ENCODE measurements at regions not wholly inside any gene's neighbourhood (a gene's known extent, or its start where the extent isn't known, plus 50 kb on each side); places are given as distances from the start of the nearest gene placed in this dataset.

GRCh38 chr11:32039149-32039548 is 51.7 kb upstream of the RCN1 start:
- no peak overlapping the region for H3K4me2 ChIP-seq (ENCODE audit: control insufficient read depth, extremely low read depth, insufficient read depth, low read depth, low read length)
- H3K79me2 ChIP-seq (ENCODE audit: control insufficient read depth, insufficient read depth, low read length) = no peaks in the 10 kb centered on the region
- H3K27me3 ChIP-seq (ENCODE audit: control insufficient read depth, extremely low read depth, insufficient read depth, low read length) = no peaks in the 10 kb centered on the region
- no peak overlapping the region for H3K4me3 ChIP-seq (ENCODE audit: control insufficient read depth in 2 of 3, extremely low read depth in 1 of 3, insufficient read depth in 2 of 3, low read depth in 1 of 3, low read length in 3 of 3)
- no peak overlapping the region for H3K27ac ChIP-seq (ENCODE audit: control insufficient read depth, insufficient read depth, low read length)
- no peak for DNase-seq (ENCODE audit: low read depth, low spot score)
- no peaks in the 10 kb centered on the region for H3K36me3 ChIP-seq (ENCODE audit: control insufficient read depth in 2 of 2, extremely low read depth in 1 of 2, insufficient read depth in 2 of 2, low read length in 2 of 2)
- H4K20me1 ChIP-seq (ENCODE audit: control insufficient read depth, extremely low read depth, insufficient read depth, low read length) = no peaks in the 10 kb centered on the region
- no peak overlapping the region for H3K9ac ChIP-seq (ENCODE audit: control insufficient read depth, extremely low read depth, insufficient read depth, low read length)
- dilution Hi-C loops (cut with MboI; ENCODE audit: extremely low pct_ligation_motif_present, low sequenced_read_pairs) = no loop called here
- no peak for FAIRE-seq
- H3K4me1 ChIP-seq (ENCODE audit: control insufficient read depth, extremely low read depth, insufficient read depth, low read length) = no peaks in the 10 kb centered on the region
- no peak for TF ChIP-seq EZH2 (IDR thresholded peaks at IDR 0.05; ENCODE audit: low read length)
- TF ChIP-seq CTCF (optimal IDR thresholded peaks at IDR 0.05 in 1 of 3, IDR thresholded peaks at IDR 0.05 in 1 of 3, conservative IDR thresholded peaks at IDR 0.05 in 1 of 3; ENCODE audit: extremely low read depth in 1 of 3, insufficient read depth in 2 of 3, low read length in 3 of 3) = no peak
- no peaks in the 10 kb centered on the region for H3K9me1 ChIP-seq (ENCODE audit: control insufficient read depth, extremely low read depth, insufficient read depth, low read length)
- no peak overlapping the region for H2AFZ ChIP-seq (ENCODE audit: control insufficient read depth, low read length)
- H3K9me3 ChIP-seq (ENCODE audit: control insufficient read depth, low read depth, low read length) = no peaks in the 10 kb centered on the region

- H3K4me2 ChIP-seq (ENCODE audit: control insufficient read depth, extremely low read depth, insufficient read depth, low read depth, low read length) = no peak overlapping the region
- H3K9me3 ChIP-seq (ENCODE audit: control insufficient read depth, low read depth, low read length) = no peaks in the 10 kb centered on the region
- H3K27ac ChIP-seq (ENCODE audit: control insufficient read depth, insufficient read depth, low read length) = no peak overlapping the region
- DNase-seq (ENCODE audit: low read depth, low spot score) = no peak
- H3K4me3 ChIP-seq (ENCODE audit: control insufficient read depth in 2 of 3, extremely low read depth in 1 of 3, insufficient read depth in 2 of 3, low read depth in 1 of 3, low read length in 3 of 3) = no peak overlapping the region
- no peak overlapping the region for H3K9ac ChIP-seq (ENCODE audit: control insufficient read depth, extremely low read depth, insufficient read depth, low read length)
- H3K9me1 ChIP-seq (ENCODE audit: control insufficient read depth, extremely low read depth, insufficient read depth, low read length) = no peaks in the 10 kb centered on the region
- H3K79me2 ChIP-seq (ENCODE audit: control insufficient read depth, insufficient read depth, low read length) = no peaks in the 10 kb centered on the region
- H3K27me3 ChIP-seq (ENCODE audit: control insufficient read depth, extremely low read depth, insufficient read depth, low read length) = no peaks in the 10 kb centered on the region
- no peak overlapping the region for H2AFZ ChIP-seq (ENCODE audit: control insufficient read depth, low read length)
- dilution Hi-C loops (cut with MboI; ENCODE audit: extremely low pct_ligation_motif_present, low sequenced_read_pairs) = no loop called here
- TF ChIP-seq CTCF (optimal IDR thresholded peaks at IDR 0.05 in 1 of 3, IDR thresholded peaks at IDR 0.05 in 1 of 3, conservative IDR thresholded peaks at IDR 0.05 in 1 of 3; ENCODE audit: extremely low read depth in 1 of 3, insufficient read depth in 2 of 3, low read length in 3 of 3) (no peak), EZH2 (IDR thresholded peaks at IDR 0.05; ENCODE audit: low read length) (no peak)
- H3K4me1 ChIP-seq (ENCODE audit: control insufficient read depth, extremely low read depth, insufficient read depth, low read length) = no peaks in the 10 kb centered on the region
- no peaks in the 10 kb centered on the region for H4K20me1 ChIP-seq (ENCODE audit: control insufficient read depth, extremely low read depth, insufficient read depth, low read length)
- H3K36me3 ChIP-seq (ENCODE audit: control insufficient read depth in 2 of 2, extremely low read depth in 1 of 2, insufficient read depth in 2 of 2, low read length in 2 of 2) = no peaks in the 10 kb centered on the region
- FAIRE-seq = no peak
These were observed 56.2 kb upstream of the RCN1 start for GRCh38 chr11:32034680-32035079.
